SU-DHL-6 (cell line): ENCODE measurements at regions not wholly inside any gene's neighbourhood (a gene's known extent, or its start where the extent isn't known, plus 50 kb on each side); places are given as distances from the start of the nearest gene placed in this dataset.
"Not testable (repeated sequence)": the region's sequence is repeated elsewhere in the genome, so short reads cannot be mapped to it uniquely, and the experiment has no call there.

Source experiments
- H2AFZ ChIP-seq: fragments of 200-600 bp; sonication (generic); 2 replicates; pipeline ENCODE4 v1.6.1; 2014; ENCODE audit warnings: low read depth, mild to moderate bottlenecking, moderate library complexity, mixed read lengths, antibody characterized with exemption, low read length; ENCODE audit not compliant: severe bottlenecking
- H3F3A ChIP-seq: fragments of 200-600 bp; shearing (Covaris generic); 2 replicates; pipeline ENCODE4 v1.6.0; 2016; ENCODE audit warnings: antibody characterized with exemption, mild to moderate bottlenecking; ENCODE audit not compliant: insufficient read depth
- H3K27ac ChIP-seq: fragments of 200-600 bp; sonication (generic); 2 replicates; pipeline ENCODE4 v1.5.1; 2016; ENCODE audit warnings: low read depth, mild to moderate bottlenecking, low read length, moderate library complexity, mixed read lengths
- H3K27me3 ChIP-seq: fragments of 200-600 bp; sonication (generic), shearing (Covaris generic); 2 replicates; pipeline ENCODE4 v1.6.0; 2014; ENCODE audit warnings: mild to moderate bottlenecking, low read length
- H3K36me3 ChIP-seq: fragments of 200-600 bp; sonication (generic); 2 replicates; pipeline ENCODE4 v1.6.1; 2014; ENCODE audit warnings: mild to moderate bottlenecking, low read length, mixed read lengths
- H3K4me2 ChIP-seq: fragments of 300-600, 200-600 bp; shearing (Covaris generic), sonication (generic); 2 replicates; pipeline ENCODE4 v1.6.0; 2014; ENCODE audit warnings: low read length, low read depth, mild to moderate bottlenecking; ENCODE audit not compliant: poor library complexity, severe bottlenecking
- H3K4me3 ChIP-seq: fragments of 200-600 bp; sonication (generic); 2 replicates; pipeline ENCODE4 v1.5.1; 2014; ENCODE audit warnings: antibody characterized with exemption, low read length, mild to moderate bottlenecking, mixed read lengths; ENCODE audit not compliant: insufficient read depth, poor library complexity, severe bottlenecking
- H3K79me2 ChIP-seq: fragments of 200-600 bp; sonication (generic); 2 replicates; pipeline ENCODE4 v1.6.1; 2014; ENCODE audit warnings: mild to moderate bottlenecking, low read length, moderate library complexity; ENCODE audit not compliant: insufficient read depth
- H3K9ac ChIP-seq: fragments of 200-600 bp; sonication (generic); 2 replicates; pipeline ENCODE4 v1.7.0; 2014; ENCODE audit warnings: mild to moderate bottlenecking, low read length
- H3K9me2 ChIP-seq: fragments of 200-600 bp; sonication (generic); replicated peaks from 2 replicates; pipeline ENCODE4 v1.6.1; 2014; ENCODE audit warnings: low read length; ENCODE audit not compliant: insufficient read depth
- H3K9me3 ChIP-seq: fragments of 200-600 bp; sonication (generic); 2 replicates; pipeline ENCODE4 v1.6.1; 2014; ENCODE audit warnings: low read length, mixed read lengths; ENCODE audit not compliant: insufficient read depth
- H4K20me1 ChIP-seq: fragments of 200-600 bp; sonication (generic); 2 replicates; pipeline ENCODE4 v1.6.1; 2014; ENCODE audit warnings: low read depth, mild to moderate bottlenecking, antibody characterized with exemption, low read length, moderate library complexity, mixed read lengths
- EZH2phosphoT487 ChIP-seq: fragments of 200-600 bp; sonication (generic), shearing (Covaris generic); conservative IDR thresholded peaks from 2 replicates; pipeline ENCODE4 v1.6.1; 2018; ENCODE audit warnings: mild to moderate bottlenecking, antibody characterized with exemption, low read length, moderate library complexity, mixed read lengths
- TF ChIP-seq, protein P1 (sequence below): fragments of 200-600 bp; sonication (generic); IDR thresholded peaks from one replicate; pipeline ENCODE4 v1.5.1; 2017; ENCODE audit warnings: antibody characterized with exemption, mild to moderate bottlenecking, low read length, moderate library complexity; ENCODE audit not compliant: insufficient read depth, poor library complexity, severe bottlenecking

DNA sequence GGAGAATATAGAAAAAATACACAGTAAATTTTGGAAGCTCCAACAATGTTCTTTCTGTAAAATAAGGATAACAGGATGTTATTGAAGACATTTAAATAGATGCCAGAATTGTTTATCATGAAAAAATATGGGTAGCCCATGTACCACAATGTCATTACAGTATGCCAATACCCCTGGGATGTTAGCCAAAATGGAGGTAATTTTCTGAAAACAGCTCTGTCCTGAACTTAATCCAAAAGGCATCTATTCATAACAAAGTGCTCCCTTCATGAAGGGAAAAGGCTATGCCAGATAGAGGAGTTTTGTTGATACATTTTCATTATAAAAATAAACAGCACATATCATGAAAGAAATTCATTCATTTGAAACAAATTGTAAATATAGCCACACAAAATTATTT lies 1902.6 kb upstream of the AGA start:
- H3K27me3 ChIP-seq, result no peaks in the 10 kb centered on the region
- H4K20me1 ChIP-seq, result no peaks in the 10 kb centered on the region
- no peak overlapping the region for H3K27ac ChIP-seq
- no peaks in the 10 kb centered on the region for H3K9me2 ChIP-seq
- H3K79me2 ChIP-seq, result no peaks in the 10 kb centered on the region
- H3F3A ChIP-seq, result no peaks in the 10 kb centered on the region
- no peaks in the 10 kb centered on the region for H3K36me3 ChIP-seq
- TF ChIP-seq, protein P1, sequence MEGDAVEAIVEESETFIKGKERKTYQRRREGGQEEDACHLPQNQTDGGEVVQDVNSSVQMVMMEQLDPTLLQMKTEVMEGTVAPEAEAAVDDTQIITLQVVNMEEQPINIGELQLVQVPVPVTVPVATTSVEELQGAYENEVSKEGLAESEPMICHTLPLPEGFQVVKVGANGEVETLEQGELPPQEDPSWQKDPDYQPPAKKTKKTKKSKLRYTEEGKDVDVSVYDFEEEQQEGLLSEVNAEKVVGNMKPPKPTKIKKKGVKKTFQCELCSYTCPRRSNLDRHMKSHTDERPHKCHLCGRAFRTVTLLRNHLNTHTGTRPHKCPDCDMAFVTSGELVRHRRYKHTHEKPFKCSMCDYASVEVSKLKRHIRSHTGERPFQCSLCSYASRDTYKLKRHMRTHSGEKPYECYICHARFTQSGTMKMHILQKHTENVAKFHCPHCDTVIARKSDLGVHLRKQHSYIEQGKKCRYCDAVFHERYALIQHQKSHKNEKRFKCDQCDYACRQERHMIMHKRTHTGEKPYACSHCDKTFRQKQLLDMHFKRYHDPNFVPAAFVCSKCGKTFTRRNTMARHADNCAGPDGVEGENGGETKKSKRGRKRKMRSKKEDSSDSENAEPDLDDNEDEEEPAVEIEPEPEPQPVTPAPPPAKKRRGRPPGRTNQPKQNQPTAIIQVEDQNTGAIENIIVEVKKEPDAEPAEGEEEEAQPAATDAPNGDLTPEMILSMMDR, result no peak
- no peak for TF ChIP-seq EZH2phosphoT487
- H3K9ac ChIP-seq, result no peak overlapping the region
- H3K9me3 ChIP-seq, result no peaks in the 10 kb centered on the region
- no peak overlapping the region for H3K4me3 ChIP-seq
- no peak overlapping the region for H2AFZ ChIP-seq
- H3K4me2 ChIP-seq, result no peak overlapping the region

DNA sequence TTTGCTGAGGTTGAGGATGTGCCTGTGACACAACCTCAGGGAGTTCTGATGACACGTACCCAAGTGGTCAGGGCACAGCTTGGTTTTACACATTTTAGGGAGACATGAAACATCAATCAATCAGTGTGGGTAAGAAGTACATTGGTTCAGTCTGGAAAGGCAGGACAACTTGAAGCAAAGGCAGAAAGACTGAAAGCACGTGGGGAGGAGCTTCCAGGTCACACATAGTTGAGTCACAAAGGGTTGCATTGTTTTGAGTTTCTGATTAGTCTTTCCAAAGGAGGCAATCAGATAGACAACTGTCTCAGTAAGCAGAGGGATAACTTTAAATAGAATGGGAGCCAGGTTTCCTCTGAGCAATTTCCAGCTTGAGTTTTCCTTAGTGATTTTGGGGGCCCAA lies 1910.0 kb upstream of the AGA start:
- Histone ChIP-seq H3F3A (no peaks in the 10 kb centered on the region), H4K20me1 (no peaks in the 10 kb centered on the region), H3K9me2 (no peaks in the 10 kb centered on the region), H3K27me3 (no peaks in the 10 kb centered on the region), H3K4me2 (no peak overlapping the region), H3K27ac (no peak overlapping the region), H3K4me3 (no peak overlapping the region), H3K36me3 (no peaks in the 10 kb centered on the region), H3K9ac (no peak overlapping the region), H3K9me3 (no peaks in the 10 kb centered on the region), H3K79me2 (no peaks in the 10 kb centered on the region), H2AFZ (no peak overlapping the region)
- TF ChIP-seq, protein P1, result no peak
- TF ChIP-seq EZH2phosphoT487, result no peak

DNA sequence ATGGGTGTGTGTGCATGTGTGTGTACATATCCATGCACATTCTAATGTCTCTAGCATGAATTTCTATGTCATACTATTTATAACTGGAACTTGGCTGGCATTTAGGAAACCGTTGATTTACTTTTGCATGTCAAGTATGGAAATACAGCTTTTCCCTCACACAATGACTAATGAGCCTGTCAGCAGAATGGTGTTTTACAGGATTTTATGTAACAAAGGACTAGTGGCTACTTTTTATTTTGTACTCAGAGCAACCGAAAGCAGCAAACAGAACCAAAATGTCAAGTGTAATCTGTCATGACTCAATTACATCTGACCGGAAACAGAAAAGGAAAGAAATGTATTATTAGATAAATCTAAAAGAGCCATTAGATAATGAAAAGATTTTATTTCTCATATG lies 1911.5 kb upstream of the AGA start:
- TF ChIP-seq, protein P1, result no peak
- no peak for TF ChIP-seq EZH2phosphoT487
- H2AFZ ChIP-seq, result no peak overlapping the region

DNA sequence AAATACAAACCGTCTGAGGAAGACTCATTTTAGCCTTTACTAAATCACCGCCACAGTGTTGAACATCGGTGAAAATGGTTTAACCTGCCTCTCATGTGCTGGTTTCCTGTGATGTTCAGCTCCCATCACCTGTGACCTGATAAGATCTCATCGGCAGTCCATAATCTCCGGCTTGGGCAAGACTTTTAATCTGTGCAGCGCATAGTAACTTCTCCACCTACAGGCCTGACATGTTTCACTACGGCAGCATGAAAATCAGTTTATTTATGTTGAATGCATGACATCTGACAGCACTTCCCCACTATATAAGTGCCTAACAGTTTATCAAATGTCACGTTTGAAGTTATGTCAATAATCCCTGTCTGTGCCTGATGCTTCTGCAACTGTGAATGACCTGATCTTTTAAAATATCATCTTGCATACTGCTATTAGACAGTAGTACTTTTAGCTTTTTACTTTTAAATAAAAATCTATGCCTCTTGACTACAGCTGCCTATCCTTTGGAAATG lies 1919.8 kb upstream of the AGA start:
- no peak overlapping the region for H3K9ac ChIP-seq
- H3K27me3 ChIP-seq, result no peaks in the 10 kb centered on the region
- no peak overlapping the region for H3K27ac ChIP-seq
- no peaks in the 10 kb centered on the region for H4K20me1 ChIP-seq
- no peak overlapping the region for H2AFZ ChIP-seq
- TF ChIP-seq, protein P1, result no peak
- no peak for TF ChIP-seq EZH2phosphoT487
- H3K9me2 ChIP-seq, result no peaks in the 10 kb centered on the region; the same call in 1 of the 2 replicates
- H3K36me3 ChIP-seq, result no peaks in the 10 kb centered on the region
- no peaks in the 10 kb centered on the region for H3F3A ChIP-seq
- H3K4me3 ChIP-seq, result no peak overlapping the region
- no peaks in the 10 kb centered on the region for H3K79me2 ChIP-seq
- no peak overlapping the region for H3K4me2 ChIP-seq
- no peaks in the 10 kb centered on the region for H3K9me3 ChIP-seq

More for the DNA sequence above, 1911.5 kb upstream of the AGA start:
- H3K27ac ChIP-seq, result no peak overlapping the region
- H3K36me3 ChIP-seq, result no peaks in the 10 kb centered on the region
- H3K27me3 ChIP-seq, result no peaks in the 10 kb centered on the region
- H3K79me2 ChIP-seq, result no peaks in the 10 kb centered on the region
- H3K9ac ChIP-seq, result no peak overlapping the region
- no peaks in the 10 kb centered on the region for H4K20me1 ChIP-seq
- H3F3A ChIP-seq, result no peaks in the 10 kb centered on the region
- no peak overlapping the region for H3K4me2 ChIP-seq
- no peak overlapping the region for H3K4me3 ChIP-seq
- H3K9me3 ChIP-seq, result no peaks in the 10 kb centered on the region
- H3K9me2 ChIP-seq, result no peaks in the 10 kb centered on the region

DNA sequence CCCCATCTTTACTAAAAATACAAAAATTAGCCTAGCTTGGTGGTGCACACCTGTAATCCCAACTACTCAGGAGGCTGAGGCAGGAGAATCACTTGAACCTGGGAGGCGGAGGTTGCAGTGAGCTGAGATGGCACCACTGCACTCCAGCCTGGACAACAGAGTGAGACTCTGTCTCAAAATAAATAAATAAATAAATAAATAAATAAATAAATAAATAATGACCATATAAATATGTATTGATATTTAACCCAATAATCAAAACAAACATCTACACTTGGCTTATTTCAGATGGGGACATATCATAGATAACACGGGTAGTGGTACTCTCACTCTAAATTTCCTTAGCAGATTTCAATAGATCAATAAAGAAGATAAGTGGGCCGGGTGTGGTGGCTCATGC lies 1923.7 kb upstream of the AGA start:
- H3K27me3 ChIP-seq, H3K4me2 ChIP-seq, H2AFZ ChIP-seq, H3K9me3 ChIP-seq, H3F3A ChIP-seq, H3K27ac ChIP-seq, H3K79me2 ChIP-seq, H3K9me2 ChIP-seq, H3K36me3 ChIP-seq, H3K4me3 ChIP-seq, H3K9ac ChIP-seq, H4K20me1 ChIP-seq: not testable (repeated sequence)
